SK-N-MC (cell line): ENCODE measurements at regions not wholly inside any gene's neighbourhood (a gene's known extent, or its start where the extent isn't known, plus 50 kb on each side); places are given as distances from the start of the nearest gene placed in this dataset.
"Not testable (repeated sequence)": the region's sequence is repeated elsewhere in the genome, so short reads cannot be mapped to it uniquely, and the experiment has no call there.

ENCODE experiments used
- EZH2 ChIP-seq: fragments of 200-600 bp; sonication (generic); IDR thresholded peaks from one replicate; pipeline ENCODE4 v1.6.1; 2017; ENCODE audit warnings: antibody characterized with exemption
- FOXP2 ChIP-seq: optimal IDR thresholded peaks from 2 replicates; pipeline ENCODE3; 2011; ENCODE audit warnings: mild to moderate bottlenecking, moderate library complexity; ENCODE audit not compliant: insufficient read depth; ENCODE audit errors: extremely low read length, control extremely low read depth
- POLR2AphosphoS5 ChIP-seq: IDR thresholded peaks from 2 replicates; pipeline ENCODE4 v1.6.1; 2012; ENCODE audit warnings: mild to moderate bottlenecking, low read depth, low read length, borderline replicate concordance

- not testable (repeated sequence) for TF ChIP-seq EZH2, POLR2AphosphoS5, FOXP2
Observed at GRCh38 chr2:87196720-87197388, 175.2 kb upstream of the PLGLB1 start.
